HG02852 (cell line): ENCODE measurements at regions not wholly inside any gene's neighbourhood (a gene's known extent, or its start where the extent isn't known, plus 50 kb on each side); places are given as distances from the start of the nearest gene placed in this dataset.
"Not testable (repeated sequence)": the region's sequence is repeated elsewhere in the genome, so short reads cannot be mapped to it uniquely, and the experiment has no call there.

ENCODE experiments used
- ATAC-seq: cut with Tn5 transposase; IDR thresholded peaks from one replicate; pipeline ENCODE4 v1.9.1; 2021; ENCODE audit warnings: mild to moderate bottlenecking, moderate library complexity; ENCODE audit not compliant: unreplicated experiment

DNA sequence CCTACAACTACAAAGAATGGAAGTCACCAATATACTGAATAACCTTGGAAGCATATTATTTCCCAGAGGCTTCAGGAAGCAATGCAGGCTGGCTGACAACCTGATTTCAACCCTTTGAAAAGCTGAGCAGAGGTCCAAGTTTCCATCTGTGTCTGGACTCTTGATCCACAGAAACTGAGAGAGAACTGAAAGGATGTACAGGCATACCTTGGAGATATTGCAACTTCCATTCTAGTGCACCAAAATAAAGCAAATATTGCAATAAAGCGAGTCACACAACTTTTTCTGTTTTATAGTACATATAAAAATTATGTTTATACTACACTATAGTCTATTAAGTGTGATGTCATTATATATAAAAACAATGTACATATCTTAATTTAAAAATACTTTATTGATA is 85.3 kb downstream of the TYW3 start:
- no peak for ATAC-seq

DNA sequence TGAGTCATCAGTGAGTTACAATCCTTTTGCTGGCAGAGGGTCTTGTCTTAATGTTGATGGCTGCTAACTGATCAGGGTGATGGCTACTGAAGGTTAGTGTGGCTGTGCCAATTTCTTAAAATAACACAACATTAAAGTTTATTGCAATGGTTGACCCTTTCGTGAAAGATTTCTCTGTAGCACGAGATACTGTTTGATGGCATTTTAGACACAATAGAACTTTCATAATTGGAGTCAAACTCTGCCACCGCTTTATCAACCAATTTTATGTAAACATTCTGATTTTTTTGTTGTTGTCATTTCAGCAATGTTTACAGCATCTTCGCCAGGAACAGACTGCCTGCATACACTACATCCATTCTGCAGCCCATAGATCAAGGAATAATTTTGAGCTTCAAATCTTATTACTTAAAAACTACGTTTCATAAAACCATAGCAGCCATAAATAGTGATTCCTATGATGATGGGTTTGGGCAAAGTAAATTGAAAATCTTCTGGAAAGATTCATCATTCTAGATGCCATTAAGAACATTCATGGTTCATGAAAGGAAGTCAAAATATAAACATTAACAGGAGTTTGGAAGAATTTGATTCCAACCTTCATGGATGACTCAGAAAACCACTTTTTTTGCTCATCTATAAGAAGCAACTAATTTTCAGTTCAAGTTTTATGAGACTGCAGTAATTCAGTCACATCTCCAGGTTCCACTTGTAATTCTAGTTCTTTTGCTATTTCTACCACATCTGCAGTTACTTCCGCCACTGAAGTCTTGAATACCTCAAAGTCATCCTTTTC is 85.9 kb downstream of the TYW3 start:
- no peak for ATAC-seq

DNA sequence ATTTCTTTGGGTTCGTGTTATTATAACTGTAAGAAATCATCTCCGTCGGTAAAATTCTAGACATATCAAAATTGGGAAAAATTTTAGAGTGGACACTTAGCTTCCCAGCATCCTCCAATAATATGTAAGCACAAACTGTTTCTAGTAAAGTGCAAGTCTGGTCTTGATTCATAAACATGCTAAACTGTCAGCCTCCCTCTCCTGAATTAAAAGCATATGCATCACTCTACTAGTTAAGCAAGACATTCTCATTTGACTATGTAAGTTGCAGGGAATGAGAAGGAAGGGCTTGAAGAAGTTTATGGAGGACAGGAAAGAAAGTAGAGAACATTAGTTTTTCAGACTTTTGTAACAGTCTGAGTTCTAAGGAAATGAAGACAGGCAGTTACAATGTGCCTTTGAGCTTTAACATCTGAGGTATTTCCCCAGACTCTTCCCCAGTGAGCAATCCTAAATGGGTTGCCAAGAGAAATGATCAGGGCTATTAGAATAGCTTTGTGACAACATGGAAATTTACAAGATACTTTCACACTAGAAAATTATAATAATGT is 90.0 kb downstream of the TYW3 start:
- ATAC-seq, result no peak

DNA sequence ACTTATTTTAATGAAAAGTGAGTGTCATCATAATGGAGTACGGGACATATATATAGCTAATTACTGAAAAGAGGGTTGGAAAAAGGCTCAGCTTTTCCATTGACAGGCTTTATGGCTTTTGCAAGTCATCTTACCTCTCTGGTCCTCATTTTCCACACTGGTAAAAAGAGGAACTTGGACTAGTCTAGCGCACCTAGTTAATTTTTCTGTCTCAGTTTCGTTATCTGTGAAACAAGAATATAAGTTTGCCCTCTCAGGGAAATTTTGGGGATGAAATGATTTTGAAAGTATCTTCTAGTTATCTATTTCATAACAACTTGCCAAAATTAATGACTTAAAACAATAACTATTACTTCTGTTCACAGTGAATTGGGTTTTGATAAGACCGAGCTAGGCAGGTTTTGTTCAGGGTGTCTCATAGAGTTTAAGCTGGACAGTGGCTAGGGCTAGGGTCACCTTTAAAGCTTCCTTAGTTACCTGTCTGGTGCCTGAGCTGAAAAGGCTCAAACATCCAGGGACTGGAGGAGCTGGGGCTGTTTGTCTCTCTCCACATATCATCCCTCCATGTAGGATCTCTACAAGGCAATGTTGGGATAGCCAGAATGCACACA is 91.7 kb downstream of the TYW3 start:
- peak; percentile 90 for ATAC-seq

DNA sequence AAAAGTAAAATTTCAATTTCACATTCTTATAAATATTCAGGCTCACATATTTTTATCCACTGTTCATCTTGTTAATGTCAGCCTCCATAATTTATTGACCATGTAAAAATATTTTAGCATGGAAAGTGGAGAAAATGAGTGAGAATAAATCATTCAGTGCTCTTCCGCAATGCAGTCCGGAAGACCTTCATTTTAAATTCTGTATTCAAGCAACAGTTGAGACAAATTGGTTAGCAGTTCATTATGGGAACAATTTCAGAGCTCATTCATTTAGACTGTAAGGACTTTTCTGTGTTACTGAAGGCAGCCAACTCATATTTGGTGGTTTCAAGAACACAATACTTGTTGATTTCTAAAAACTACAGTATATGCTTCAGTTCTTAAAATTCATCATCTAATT is 97.8 kb downstream of the TYW3 start:
- ATAC-seq, result no peak

DNA sequence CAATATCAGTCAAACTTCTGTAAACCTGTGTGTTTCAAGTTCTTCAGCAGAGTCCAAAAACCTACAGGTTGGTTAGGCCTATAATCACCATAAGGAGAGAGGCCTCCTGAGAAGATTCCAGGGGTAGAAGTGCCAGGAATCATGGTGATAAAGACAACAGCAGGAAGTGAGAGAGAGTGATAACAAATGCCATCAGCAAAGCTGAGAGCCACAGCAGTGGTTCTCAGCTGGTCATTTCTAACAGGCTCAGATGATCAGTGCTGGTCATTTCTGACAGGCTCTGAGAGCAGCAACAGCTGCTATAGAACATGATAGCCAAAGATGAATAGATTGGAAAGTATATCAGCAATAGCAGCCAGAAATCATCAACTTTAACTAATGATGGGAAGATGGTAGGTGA is 101.3 kb downstream of the TYW3 start:
- ATAC-seq, result no peak

DNA sequence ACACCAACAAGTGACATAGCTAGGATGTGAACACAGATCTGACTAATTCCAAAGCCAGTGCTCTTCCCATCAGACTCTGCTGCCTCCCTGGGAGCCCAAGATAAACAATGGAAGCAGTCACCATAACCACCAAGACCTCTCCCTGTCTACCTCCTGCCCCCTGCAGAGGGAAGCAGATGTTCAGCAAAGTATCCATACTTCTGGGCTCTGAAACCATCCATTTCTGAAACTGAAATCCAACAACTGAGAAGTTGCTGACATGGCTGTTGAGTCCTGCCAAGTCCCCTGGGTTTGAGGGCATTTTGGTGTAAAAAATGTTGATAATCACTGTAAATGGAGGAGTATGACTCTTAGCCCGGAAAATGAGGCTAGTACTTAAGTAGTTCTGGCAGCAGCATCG is 102.1 kb downstream of the TYW3 start:
- ATAC-seq, result no peak

DNA sequence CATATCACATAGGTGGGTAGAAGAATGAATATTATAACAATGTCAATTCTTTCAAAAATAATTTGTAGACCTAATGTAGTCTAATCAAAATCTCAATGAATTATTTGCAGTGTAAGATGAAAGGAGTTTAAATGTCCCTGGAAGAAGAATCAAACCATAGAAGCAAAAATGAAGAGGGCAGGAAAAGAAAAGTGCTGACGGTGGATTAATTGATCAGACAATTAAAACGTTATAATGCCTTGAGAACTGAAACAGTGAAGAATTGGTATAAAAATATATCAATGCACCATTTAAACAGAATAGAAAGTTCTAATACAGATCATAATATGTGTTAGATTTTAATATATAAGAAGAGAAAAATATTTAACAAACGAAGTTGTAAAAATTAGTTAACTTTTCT is 109.8 kb downstream of the TYW3 start:
- ATAC-seq, result no peak

DNA sequence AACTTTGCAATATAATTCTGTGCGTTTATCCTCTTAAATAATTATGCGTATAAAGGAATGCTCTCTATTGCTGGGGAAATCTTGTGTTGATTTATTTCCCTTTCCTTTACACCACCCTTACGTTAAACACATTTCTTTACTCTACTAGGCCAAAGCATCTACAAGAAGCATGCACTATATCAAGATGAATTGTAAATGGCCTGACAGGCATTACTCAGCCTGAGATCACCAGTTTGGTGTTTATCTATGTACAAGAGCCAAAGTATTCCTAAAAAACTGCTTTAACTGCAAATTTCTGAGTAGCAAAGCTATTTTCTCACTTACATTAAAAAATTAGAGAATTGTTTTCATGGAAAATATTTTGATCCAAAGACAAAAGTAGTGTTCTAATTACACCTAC is 114.8 kb downstream of the TYW3 start:
- no peak for ATAC-seq

DNA sequence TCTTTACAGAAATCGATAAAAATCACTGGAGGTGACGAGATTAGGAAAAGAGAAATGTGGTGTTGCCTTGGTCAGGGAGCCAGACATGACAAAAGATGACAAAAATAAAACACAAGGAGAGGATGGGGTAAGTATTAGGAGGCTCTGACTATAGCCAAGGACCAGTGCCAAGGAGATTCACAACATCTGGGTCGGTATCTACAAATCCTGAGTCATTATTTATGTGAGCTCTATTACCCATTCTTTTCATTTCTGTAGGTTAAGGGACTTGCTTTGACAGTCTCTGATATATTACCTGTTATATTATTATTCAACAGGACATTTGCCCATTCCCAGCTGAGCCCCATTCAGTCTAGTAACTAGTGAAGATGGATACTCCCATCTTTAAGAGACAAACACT is 120.8 kb downstream of the TYW3 start:
- no peak for ATAC-seq

DNA sequence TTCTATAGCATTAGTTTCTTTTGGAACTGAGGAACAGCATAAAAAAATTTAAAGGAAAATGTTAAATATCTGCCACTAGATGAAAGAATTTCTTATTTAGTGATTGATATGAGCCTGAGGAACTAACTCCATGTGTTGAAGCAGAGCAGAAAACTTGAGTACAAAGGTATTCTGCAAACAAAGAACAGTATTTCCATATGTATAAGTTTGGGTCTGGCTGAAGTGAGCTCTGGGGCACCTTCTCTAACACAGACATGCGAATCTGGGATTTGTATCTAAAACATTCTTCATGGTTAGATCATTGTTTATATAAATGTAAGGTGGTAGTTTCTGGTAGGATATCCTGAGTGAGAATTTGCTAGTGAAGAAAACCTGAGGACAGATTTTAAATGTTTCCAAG is 123.2 kb downstream of the TYW3 start:
- no peak for ATAC-seq

DNA sequence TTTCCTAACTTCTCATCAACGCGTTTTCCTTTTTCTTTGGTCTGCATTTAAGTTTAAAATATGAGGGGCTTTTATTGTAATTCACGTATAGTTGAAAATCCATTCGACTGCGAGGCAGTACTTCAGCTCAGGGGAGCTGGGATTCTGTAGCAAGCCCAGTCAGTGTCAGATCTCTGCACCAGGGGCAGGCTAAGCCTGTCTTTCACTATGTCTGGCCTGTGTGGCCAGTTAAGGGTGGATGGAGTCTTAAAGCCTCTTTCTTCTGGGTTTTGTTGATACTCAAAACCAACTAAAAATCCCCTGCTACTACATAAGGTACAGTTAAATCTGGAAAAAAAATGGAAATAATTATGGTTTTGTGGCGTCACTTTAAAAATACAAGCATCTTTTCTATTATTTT is 124.7 kb downstream of the TYW3 start:
- peak; percentile 34 for ATAC-seq

DNA sequence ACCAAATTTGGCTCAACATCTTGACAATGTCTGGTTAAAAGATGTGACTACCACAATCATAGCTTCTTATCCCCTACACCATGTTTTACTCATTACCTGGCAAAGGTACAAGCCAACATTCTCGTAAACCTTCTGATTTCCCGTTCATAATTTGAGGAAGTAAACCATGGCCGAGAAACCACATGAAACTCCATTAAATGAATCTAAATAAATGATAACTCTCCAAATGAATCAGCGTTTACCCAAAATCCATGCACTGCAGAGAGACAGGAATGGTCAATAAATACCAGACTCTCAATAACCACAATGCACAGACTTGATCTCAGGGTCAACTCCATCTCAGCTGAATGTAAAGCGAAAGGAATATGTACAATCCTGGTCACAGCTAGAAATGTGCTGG is 125.2 kb downstream of the TYW3 start:
- ATAC-seq, result peak; percentile 68

DNA sequence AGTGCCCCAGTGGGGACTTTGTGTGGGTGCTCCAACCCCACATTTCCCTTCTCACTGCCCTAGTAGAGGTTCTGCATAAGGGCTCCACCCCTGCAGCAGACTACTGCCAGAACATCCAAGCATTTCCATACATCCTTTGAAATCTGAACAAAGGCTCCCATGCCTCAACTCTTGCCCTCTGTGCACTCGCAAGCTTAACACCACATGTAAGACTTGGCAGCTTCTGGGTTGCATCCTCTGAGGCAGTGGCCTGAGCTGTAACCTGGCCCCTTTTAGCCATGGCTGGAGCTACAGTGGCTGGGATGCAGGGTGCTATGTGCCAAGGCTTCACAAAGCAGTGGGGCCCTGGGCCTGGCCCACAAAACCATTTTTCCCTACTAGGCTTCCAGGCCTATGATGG is 128.9 kb downstream of the TYW3 start:
- no peak for ATAC-seq

DNA sequence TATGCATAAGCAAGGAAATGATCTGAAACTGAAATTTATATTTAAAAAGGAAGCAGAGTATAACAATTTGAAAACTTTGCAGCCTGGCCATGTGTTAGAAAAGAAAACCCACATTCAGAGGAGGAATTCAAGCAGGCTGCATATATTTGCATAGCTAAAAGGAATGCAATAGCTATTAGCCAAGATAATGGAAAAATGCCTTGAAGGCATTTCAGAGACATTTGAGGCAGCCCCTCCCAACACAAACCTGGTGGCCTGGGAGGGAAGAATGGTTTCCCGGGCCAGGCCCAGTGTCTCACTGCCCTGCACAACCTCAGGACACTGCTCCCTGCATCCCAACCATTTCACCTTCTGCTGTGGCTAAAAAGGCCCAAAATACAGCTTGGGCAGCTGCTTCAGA is 136.8 kb downstream of the TYW3 start:
- ATAC-seq, result no peak

DNA sequence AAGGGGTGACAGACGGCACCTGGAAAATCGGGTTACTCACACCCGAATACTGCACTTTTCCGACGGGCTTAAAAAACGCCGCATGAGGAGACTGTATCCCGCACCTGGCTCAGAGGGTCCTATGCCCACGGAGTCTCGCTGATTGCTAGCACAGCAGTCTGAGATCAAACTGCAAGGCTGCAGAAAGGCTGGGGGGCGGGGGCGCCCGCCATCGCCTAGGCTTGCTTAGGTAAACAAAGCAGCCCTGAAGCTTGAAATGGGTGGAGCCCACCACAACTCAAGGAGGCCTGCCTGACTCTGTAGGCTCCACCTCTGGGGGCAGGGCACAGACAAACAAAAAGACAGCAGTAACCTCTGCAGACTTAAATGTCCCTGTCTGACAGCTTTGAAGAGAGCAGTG is 144.4 kb downstream of the TYW3 start:
- ATAC-seq, result not testable (repeated sequence)

DNA sequence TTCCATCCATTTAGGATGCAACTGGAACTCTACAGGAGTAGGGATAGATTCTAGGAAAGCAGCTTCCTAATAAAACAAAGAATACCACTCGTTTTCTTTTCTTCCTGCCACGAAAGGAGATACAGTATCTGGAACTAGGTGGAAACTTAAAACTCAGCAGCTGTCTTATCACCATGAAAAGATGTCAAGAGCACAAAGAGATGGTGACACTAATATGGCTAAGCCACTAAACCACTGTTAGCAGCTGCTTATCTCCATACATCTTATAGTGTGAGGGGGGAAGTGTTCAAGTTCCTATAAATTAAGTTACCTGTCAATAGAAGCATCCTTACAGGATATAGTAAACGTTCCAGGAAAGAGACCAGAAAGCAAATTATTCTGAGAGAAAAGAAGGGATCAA is 162.5 kb downstream of the TYW3 start:
- ATAC-seq, result no peak

DNA sequence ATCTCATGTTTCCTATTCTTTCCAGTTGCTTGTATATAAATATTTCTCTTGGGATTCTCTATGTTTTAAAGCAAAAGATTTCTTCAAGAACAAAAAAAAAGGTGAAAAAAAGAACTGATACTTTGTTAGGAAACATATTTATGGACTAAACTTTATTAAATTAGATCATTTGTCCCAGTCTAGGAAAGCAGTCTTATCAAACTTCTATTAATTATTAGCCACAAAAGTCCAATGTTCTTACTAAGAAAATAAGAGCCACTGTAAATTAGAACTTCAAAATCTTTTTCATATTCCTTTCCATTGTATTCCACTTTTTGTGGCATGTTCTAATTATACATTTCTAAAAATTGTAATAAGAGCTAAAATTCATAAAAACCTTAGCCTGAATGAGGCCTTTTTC is 175.2 kb downstream of the TYW3 start:
- no peak for ATAC-seq

DNA sequence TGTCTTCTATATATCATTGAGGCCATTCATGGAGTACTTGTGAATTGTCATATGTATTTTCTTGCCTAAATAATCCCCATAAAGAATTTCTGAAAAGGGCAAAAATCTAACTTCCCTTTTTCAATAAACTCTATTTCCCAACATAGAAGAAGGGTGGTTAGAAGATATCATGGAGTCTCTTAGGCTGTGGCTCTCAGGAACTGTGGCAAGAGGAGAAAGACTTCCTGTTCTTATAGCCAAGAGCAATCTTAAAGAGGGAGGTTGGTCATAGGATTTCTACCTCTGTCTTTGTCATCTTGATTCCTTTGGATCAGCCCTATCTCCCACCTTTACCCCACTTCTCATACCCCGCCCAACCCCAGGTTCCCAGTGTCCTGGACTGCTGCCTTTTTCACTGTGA is 175.8 kb downstream of the TYW3 start:
- ATAC-seq, result no peak

DNA sequence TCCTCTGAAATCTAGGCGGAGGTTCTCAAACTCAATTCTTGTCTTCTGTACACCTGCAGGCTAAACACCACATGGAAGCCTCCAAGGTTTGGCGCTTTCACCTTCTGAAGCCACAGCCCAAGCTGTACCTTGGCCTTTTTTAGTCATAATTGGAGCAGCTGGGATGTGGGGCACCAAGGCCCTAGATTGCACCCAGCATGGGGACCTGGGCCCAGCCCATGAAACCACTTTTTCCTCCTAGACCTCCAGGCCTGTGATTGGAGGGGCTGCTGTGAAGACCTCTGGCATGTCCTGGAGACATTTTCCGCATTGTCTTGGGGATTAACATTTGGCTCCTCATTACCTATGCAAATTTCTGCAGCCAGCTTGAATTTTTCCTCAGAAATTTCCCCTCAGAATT is 181.0 kb downstream of the TYW3 start:
- ATAC-seq, result no peak

DNA sequence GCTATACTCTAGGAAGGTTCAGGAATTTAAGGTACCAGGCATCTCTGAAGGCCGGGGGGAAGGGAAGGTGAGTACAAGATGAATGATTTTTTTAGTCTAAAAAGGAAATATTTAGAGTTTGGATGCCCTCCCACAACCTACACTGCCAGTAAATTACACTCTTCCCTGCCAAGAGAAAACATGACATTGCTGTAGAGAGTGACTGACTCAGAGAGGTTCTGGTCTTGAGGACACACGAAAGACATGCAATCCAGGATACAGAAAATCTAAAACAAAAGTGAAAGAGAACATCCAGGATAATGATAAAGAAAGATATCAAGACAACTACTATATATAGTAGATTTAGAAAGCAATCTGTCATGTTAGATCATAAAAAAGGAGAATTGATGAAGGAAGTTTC is 200.5 kb downstream of the TYW3 start:
- no peak for ATAC-seq

DNA sequence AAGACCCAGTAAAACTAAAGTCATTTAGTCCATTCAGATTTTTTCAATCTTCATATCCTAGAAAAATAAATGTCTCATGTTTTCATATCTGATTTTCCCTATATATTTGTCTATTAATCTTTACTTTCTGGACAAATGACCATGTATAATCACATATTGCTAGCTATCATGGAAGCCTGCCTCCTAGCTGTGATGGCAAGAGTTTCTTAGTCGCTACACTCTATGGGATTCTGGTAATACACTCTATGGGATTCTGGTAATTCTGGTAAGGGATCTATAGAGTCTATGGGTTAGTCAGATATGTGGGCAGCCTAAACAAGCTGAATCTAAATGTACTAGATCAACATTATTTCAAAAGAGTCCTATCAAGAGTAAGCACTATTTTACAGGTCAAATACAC is 198.7 kb upstream of the LHX8 start:
- ATAC-seq, result no peak

DNA sequence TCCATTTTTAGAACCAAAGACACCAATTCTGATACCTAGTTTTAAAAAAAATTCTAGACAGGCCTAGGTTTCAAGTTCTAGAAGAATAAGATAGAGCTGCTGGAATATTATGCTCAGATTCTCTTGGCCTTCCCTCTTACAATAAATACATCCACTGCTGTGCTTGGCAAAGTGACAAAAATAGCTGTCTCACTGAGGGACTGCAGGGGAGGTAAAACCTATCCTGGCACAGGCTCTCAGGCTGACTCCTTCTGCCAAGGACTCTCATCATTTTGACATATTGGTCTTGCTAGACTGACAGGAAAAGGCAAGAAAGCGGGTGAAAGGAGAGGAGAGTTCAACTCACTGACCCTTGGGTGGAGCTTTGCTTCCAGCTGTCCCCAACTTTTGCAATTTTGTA is 197.0 kb upstream of the LHX8 start:
- ATAC-seq, result no peak
